ENCODE measurements at regions not wholly inside any gene's neighbourhood (a gene's known extent, or its start where the extent isn't known, plus 50 kb on each side); places are given as distances from the start of the nearest gene placed in this dataset.
A peak's percentile ranks its signal among the peaks of the same experiment; 100 is the strongest.

DNA sequence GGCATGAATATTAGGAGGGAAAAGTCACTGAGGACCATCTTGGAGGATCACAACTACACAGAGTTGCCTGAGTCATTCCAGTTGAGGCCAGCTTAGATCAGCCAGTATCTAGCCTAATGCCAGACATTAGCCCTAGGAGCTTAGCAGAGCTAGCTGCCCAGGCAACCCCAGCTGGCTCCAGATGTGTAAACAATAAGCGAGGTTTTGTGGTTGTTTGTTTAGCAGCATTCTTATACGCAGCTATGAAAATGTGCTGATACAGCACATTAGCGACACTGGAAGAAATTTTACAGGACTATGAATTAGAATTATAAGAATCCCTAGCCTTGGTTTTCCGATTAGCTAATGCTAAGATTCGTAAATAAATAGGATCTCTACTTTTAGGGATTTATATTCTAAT lies 59.3 kb downstream of the BTBD3 start:
- TF ChIP-seq, protein P1, sequence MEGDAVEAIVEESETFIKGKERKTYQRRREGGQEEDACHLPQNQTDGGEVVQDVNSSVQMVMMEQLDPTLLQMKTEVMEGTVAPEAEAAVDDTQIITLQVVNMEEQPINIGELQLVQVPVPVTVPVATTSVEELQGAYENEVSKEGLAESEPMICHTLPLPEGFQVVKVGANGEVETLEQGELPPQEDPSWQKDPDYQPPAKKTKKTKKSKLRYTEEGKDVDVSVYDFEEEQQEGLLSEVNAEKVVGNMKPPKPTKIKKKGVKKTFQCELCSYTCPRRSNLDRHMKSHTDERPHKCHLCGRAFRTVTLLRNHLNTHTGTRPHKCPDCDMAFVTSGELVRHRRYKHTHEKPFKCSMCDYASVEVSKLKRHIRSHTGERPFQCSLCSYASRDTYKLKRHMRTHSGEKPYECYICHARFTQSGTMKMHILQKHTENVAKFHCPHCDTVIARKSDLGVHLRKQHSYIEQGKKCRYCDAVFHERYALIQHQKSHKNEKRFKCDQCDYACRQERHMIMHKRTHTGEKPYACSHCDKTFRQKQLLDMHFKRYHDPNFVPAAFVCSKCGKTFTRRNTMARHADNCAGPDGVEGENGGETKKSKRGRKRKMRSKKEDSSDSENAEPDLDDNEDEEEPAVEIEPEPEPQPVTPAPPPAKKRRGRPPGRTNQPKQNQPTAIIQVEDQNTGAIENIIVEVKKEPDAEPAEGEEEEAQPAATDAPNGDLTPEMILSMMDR (conservative IDR thresholded peaks at IDR 0.05; ENCODE audit: low read depth, low read length), result no peak
- no peak for DNase-seq (ENCODE audit: low read depth)
- H3K4me3 ChIP-seq (ENCODE audit: low read depth, low read length), result no peak overlapping the region

DNA sequence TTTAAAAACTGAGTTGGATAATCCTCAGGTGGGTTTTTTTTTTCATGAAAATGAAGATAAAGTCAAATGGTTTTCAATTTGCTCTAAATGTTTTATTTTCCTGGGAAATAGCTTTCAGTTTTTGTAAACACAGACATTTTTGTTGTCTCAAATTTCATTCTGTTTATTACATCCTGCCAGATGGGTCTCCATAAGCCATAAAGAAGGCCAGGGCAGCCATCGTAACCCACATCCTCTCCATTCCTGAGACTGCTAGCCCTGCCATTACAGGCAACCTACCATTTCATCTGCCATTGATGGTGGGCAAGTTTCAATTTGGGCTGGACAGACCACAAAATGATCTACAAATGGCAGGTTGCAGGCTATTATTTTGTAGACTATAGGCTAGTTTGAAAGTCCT lies 60.8 kb downstream of the BTBD3 start:
- TF ChIP-seq, protein P1 (conservative IDR thresholded peaks at IDR 0.05; ENCODE audit: low read depth, low read length), result no peak
- no peak overlapping the region for H3K4me3 ChIP-seq (ENCODE audit: low read depth, low read length)
- no peak for DNase-seq (ENCODE audit: low read depth)

DNA sequence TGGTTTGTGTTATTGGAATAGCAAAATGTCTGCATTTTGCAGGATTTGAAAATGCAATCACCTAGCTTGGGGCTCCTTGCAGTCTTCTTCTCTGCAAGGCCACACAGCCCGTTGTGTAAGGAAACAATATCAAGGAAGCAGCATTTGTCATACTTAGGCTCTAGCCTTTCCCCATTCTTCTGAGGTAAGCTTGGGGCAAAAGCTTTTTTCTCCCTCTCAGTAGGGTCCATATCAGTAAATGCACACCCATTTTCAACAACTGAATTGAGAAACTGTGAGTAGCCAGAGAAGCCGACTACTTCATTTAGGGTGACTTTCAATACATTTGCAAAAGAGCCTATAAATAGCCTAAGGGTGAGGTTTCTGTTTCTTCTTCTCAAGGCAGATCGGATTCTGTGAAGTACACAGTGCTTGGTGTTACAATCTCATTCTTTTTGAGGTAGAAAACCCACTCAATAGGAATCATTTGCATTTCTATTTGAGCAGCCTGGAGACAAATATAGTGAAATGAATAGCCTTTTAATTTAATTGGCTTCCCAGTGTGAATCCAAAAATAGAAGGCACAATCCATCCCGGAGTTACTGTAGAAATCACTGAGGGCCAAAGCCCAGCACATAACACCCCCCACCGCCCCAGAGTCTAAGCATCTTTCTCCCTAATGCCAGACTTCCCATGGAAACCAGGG lies 61.8 kb downstream of the BTBD3 start:
- DNase-seq (ENCODE audit: low read depth), result no peak

DNA sequence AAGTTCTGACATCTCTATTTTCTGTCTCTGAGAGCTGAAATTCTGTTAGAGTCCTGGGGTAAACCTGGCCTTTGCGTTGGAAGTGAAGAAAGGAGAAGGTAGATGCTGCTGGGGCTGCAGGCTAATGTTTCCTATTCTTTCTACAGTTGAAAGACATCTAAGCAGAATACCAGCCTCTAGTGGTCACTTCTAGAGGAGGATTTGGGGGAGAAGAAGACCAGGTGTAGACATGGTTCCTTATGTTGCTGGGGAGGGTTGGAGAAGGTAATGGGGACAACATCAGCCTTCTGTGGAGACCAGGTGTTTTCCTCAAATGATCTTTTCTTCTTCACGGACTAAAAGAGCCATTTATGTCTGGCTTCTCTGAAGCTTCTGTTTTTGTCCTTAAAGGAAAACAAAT lies 62.6 kb downstream of the BTBD3 start:
- no peak for DNase-seq (ENCODE audit: low read depth)
- TF ChIP-seq, protein P1 (conservative IDR thresholded peaks at IDR 0.05; ENCODE audit: low read depth, low read length), result peak; percentile 40
- no peak overlapping the region for H3K4me3 ChIP-seq (ENCODE audit: low read depth, low read length)

More for the DNA sequence above, 61.8 kb downstream of the BTBD3 start:
- H3K4me3 ChIP-seq (ENCODE audit: low read depth, low read length), result no peak overlapping the region
- TF ChIP-seq, protein P1 (conservative IDR thresholded peaks at IDR 0.05; ENCODE audit: low read depth, low read length), result no peak

DNA sequence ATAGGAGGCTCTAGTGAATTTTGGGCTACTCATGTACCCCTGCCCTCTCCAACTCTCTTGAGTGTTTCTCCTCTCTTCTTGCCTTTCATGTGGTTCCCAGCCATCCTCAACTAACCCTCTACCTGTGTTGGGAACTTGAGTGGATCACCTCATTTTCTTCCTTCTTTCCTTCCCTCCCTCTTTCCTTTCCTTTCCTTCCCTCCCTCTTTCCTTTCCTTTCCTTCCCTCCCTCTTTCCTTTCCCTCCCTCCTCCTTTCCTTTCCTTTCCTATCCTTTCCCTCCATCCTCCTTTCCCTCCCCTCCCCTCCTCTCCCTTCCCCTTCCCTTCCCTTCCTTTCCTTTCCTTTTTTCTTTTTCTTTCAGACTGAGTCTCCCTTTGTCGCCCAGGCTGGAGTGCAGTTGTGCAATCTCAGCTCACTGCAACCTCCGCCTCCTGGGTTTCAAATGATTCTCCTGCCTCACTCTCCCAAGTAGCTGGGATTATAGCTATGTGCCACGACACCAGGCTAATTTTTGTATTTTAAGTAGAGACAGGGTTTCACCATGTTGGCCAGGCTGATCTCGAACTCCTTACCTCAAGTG lies 63.8 kb downstream of the BTBD3 start:
- no peak for DNase-seq (ENCODE audit: low read depth)
- TF ChIP-seq, protein P1 (conservative IDR thresholded peaks at IDR 0.05; ENCODE audit: low read depth, low read length), result no peak

DNA sequence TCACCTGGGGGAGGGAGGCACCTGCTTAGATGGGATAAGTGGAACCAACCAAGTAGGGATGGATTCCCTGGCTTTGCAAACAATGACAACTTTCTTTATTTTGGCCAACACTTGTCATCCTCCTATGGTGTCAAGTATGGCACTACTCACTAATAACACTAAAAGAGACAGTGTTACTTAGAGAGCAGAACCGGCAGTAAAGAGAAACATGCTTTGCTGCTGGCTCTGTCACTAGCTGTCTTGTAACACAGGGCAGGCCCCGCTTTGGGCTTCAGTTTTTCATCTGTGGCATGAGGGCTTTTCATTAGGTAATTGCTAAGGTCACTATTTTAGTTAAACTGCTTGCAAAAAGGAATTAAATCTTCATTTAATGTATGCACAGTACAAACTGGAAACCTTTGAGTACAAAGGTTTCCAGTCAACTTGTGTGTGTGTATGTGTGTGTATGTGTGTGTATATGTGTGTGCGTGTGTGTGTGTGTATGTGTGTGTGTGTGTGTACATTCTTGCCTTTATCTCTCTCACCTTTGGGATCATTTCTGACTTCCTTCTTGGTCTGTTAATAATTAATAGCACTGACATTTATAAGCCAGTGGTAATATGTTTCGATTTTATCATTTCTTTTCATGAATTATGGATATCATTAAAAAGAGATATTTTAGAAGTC lies 64.7 kb downstream of the BTBD3 start:
- no peak overlapping the region for H3K4me3 ChIP-seq (ENCODE audit: low read depth, low read length)
- no peak for DNase-seq (ENCODE audit: low read depth)
- TF ChIP-seq, protein P1 (conservative IDR thresholded peaks at IDR 0.05; ENCODE audit: low read depth, low read length), result no peak

More for the DNA sequence above, 63.8 kb downstream of the BTBD3 start:
- H3K4me3 ChIP-seq (ENCODE audit: low read depth, low read length), result no peak overlapping the region

All from choroid plexus epithelial cell (primary cell).